CD4-positive, alpha-beta T cell treated with Interleukin-12 subunit alpha and Interleukin-12 subunit beta, for 1 hour (primary cell): ENCODE measurements at regions not wholly inside any gene's neighbourhood (a gene's known extent, or its start where the extent isn't known, plus 50 kb on each side); places are given as distances from the start of the nearest gene placed in this dataset.

Experiments used
- DNase-seq: peaks from one replicate; pipeline ENCODE4 v3.0.0-alpha.2; 2020

GRCh38 chr3:72062017-72062416 is 277.1 kb upstream of the PROK2 start:
- no peak for DNase-seq

- no peak for DNase-seq
These were observed 275.6 kb upstream of the PROK2 start for GRCh38 chr3:72060447-72061034.

GRCh38 chr3:72058493-72059081 is 273.6 kb upstream of the PROK2 start:
- no peak for DNase-seq

GRCh38 chr3:72055436-72055835 is 270.5 kb upstream of the PROK2 start:
- DNase-seq, result no peak

- DNase-seq, result no peak
These were observed 270.0 kb upstream of the PROK2 start for GRCh38 chr3:72054976-72055375.

- no peak for DNase-seq
These were observed 268.0 kb upstream of the PROK2 start for GRCh38 chr3:72052841-72053409.

- DNase-seq, result no peak
These were observed 265.8 kb upstream of the PROK2 start for GRCh38 chr3:72050771-72051170.

- DNase-seq, result no peak
These were observed 265.2 kb upstream of the PROK2 start for GRCh38 chr3:72050048-72050632.

- DNase-seq, result no peak
These were observed 264.4 kb upstream of the PROK2 start for GRCh38 chr3:72049300-72049699.

GRCh38 chr3:72048873-72049272 is 263.9 kb upstream of the PROK2 start:
- DNase-seq, result no peak

- DNase-seq, result no peak
These were observed 262.4 kb upstream of the PROK2 start for GRCh38 chr3:72047221-72047871.

GRCh38 chr3:72044231-72044855 is 259.4 kb upstream of the PROK2 start:
- DNase-seq, result no peak

- peak; percentile 3 for DNase-seq
These were observed 258.5 kb upstream of the PROK2 start for GRCh38 chr3:72043204-72044133.

- DNase-seq, result no peak
These were observed 257.7 kb upstream of the PROK2 start for GRCh38 chr3:72042397-72043203.

- no peak for DNase-seq
These were observed 256.6 kb upstream of the PROK2 start for GRCh38 chr3:72041511-72041910.

GRCh38 chr3:72041076-72041475 is 256.1 kb upstream of the PROK2 start:
- DNase-seq, result no peak

- no peak for DNase-seq
These were observed 254.7 kb upstream of the PROK2 start for GRCh38 chr3:72039677-72040076.

- DNase-seq, result no peak
These were observed 252.0 kb upstream of the PROK2 start for GRCh38 chr3:72036899-72037298.

- DNase-seq, result no peak
These were observed 250.7 kb upstream of the PROK2 start for GRCh38 chr3:72035606-72036005.

GRCh38 chr3:72034986-72035385 is 250.0 kb upstream of the PROK2 start:
- no peak for DNase-seq

GRCh38 chr3:72033666-72034428 is 248.9 kb upstream of the PROK2 start:
- no peak for DNase-seq
